ENCODE measurements at regions not wholly inside any gene's neighbourhood (a gene's known extent, or its start where the extent isn't known, plus 50 kb on each side); places are given as distances from the start of the nearest gene placed in this dataset.
A peak's percentile ranks its signal among the peaks of the same experiment; 100 is the strongest.

DNA sequence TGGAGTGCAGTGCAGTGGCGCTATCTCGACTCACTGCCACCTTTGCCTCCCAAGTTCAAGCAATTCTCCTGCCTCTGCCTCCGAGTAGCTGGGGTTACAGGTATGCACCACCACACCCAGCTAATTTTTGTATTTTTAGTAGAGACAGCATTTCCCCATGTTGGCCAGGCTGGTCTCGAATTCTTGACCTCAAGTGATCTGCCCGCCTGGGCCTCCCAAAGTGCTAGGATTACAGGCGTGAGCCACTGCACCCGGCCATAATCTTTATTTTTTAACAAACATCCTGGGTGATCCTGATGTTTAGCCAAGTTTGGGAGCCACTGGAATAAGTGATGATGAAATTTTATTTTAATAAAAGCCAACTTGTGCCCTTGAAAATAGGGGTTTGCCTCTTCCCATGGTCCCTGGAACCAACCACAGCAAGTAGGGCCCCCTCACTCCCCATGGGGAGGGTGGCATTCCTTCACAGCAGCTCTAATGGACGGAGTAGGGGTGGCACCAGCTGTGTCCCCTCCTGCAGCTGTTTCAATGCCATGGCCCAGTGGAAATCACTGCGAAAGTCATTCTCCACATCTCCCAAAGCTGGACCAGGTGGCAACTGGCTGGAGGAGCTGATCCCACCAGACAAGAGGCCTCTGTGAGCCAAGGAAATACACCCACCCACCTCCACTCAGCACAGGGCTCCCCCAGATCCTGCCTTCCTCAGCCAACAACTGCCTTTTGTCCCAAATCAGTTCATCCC lies 194.8 kb downstream of the ZFP36L2 start:
- no peaks in the 10 kb centered on the region for H3K9me3 Mint-ChIP-seq
- no peaks in the 10 kb centered on the region for H3K36me3 Mint-ChIP-seq (ENCODE audit: low read depth)
- no peaks in the 10 kb centered on the region for H3K27me3 Mint-ChIP-seq
- no peak overlapping the region for H3K4me3 Mint-ChIP-seq
- H3K27ac Mint-ChIP-seq, result no peak overlapping the region
- peaks cover 2% of the 10 kb centered on the region for H3K4me1 Mint-ChIP-seq
- CTCF ChIA-PET, result no interaction called here
- POLR2A ChIA-PET, result no interaction called here
- DNase-seq, result no peak

DNA sequence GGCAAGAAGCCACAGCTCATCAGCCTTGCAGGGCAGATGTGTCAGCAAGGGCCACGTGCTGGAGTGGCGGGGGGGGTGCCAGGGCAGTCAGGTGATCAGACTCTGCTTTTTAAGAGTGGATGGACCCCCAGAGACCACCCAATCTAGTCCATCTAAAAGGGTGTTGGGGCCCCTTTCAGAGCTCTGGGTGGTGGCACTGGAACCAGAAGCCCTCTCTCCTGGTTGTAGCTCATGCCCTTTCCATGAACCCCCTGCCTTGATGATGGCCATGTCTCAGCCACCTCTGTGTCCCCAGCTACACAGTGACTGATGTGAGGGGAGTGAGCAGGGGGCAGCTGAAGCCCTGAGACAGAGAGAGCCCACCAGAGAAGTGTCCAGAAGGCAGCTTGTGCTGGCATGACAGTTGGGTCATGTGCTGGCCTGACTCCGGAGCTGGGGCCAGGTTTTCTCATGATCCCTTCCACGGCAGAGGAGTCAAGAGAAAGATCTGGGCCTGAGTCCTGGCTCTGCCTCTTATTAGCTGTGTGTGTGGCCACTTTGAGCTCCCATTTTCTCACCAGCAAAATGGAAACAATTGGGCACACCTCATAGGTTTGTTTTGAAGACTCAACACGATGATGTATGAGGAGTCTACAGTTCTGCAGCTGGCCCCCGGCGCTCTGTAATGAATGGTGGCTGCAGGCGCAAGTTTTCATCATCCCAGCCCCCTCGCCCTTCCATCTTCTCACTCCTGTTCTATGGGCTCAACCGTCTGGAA lies 195.7 kb downstream of the ZFP36L2 start:
- Mint-ChIP-seq H3K27ac (no peak overlapping the region), H3K36me3 (ENCODE audit: low read depth) (no peaks in the 10 kb centered on the region), H3K9me3 (no peaks in the 10 kb centered on the region), H3K4me1 (peaks cover 2% of the 10 kb centered on the region), H3K27me3 (no peaks in the 10 kb centered on the region), H3K4me3 (no peak overlapping the region)
- ChIA-PET POLR2A (no interaction called here), CTCF (no interaction called here)
- no peak for DNase-seq

DNA sequence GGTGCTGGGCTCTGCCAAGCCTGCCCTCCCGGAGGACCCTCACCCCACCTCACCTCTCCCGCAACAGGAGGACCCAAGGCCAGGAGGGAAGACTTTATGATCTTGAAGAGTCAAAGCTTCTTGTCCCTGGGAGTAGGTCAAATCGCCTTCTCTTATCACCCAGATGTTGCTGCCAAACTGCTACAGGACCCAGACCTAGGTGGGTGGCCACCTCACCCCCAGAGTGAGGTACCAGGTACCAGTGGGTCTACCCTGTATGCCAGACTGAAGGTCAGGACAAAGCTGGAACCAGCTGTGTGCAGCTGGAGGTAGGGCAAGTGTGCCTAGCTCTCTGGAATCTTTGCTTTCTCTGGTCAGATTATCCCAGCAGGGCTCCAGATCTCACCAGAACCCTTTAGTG lies 197.2 kb downstream of the ZFP36L2 start:
- ChIA-PET CTCF (no interaction called here), POLR2A (no interaction called here)
- peaks cover 2% of the 10 kb centered on the region for H3K4me1 Mint-ChIP-seq
- H3K27ac Mint-ChIP-seq, result no peak overlapping the region
- H3K9me3 Mint-ChIP-seq, result no peaks in the 10 kb centered on the region
- no peaks in the 10 kb centered on the region for H3K36me3 Mint-ChIP-seq (ENCODE audit: low read depth)
- no peaks in the 10 kb centered on the region for H3K27me3 Mint-ChIP-seq
- H3K4me3 Mint-ChIP-seq, result no peak overlapping the region
- no peak for DNase-seq

DNA sequence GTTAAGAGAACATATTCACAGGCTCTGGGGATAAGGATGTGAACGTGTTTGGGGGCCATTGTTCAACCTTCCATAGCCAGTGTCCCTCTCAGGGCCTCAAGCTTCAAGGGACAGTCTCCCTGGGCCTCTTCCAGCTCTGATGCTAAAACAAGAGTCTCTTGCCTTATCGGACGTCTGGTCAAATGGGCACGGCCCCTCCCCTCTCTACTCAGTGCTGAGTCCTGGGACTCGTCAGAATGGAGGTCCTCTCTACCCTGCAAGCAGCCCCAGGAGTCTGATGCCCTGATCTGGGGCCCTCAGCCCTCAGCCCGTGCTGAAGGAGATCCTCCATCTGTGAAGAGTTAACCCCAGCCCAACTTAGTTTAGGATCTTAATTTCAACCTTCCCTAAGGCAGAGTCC lies 198.2 kb downstream of the ZFP36L2 start:
- CTCF ChIA-PET, result no interaction called here
- no peak overlapping the region for H3K27ac Mint-ChIP-seq
- no peaks in the 10 kb centered on the region for H3K9me3 Mint-ChIP-seq
- no peak for DNase-seq
- peaks cover 2% of the 10 kb centered on the region for H3K4me1 Mint-ChIP-seq
- no peaks in the 10 kb centered on the region for H3K36me3 Mint-ChIP-seq (ENCODE audit: low read depth)
- POLR2A ChIA-PET, result no interaction called here
- no peak overlapping the region for H3K4me3 Mint-ChIP-seq
- H3K27me3 Mint-ChIP-seq, result no peaks in the 10 kb centered on the region

DNA sequence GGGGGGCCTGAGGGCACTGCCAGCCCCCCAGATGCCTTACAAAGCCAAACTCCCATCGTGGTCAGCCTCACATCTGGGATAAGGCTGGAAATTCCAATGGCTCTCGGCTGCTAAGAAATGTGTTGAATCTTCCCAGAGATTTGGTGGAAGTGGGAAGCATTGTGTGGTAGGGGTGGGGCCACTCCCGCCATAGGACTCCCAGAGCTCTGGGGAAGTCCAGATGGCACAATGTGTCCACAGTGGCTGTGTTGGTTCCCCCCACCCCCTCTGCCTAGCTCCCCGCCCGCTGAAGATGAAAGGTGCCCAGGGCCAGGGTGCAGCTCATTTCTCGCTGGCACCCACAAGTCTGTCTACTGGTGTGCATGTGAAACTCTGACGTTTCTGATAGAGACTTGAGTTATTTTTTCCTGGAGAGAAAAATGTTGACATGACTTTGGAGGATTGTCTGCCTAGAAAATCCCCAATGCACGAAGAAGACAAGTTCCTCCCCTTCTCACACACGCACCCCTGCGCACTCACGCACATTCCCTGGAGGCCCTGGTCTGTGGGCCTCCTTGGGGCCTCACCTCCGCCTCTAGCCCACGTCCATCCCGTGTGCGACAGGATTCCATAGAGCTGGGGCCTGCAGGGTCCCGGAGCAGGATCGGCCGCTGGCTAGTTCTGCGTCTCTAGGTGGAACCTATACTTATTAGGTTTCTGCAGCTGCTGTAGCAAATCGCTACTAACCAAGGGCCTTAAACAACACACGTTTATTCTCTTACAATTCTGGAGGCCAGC lies 199.1 kb downstream of the ZFP36L2 start:
- no peak for DNase-seq
- peaks cover under 1% of the 10 kb centered on the region for H3K4me1 Mint-ChIP-seq
- ChIA-PET CTCF (no interaction called here), POLR2A (no interaction called here)
- no peaks in the 10 kb centered on the region for H3K27me3 Mint-ChIP-seq
- peaks cover 5% of the 10 kb centered on the region for H3K9me3 Mint-ChIP-seq
- H3K4me3 Mint-ChIP-seq, result no peak overlapping the region
- no peak overlapping the region for H3K27ac Mint-ChIP-seq
- no peaks in the 10 kb centered on the region for H3K36me3 Mint-ChIP-seq (ENCODE audit: low read depth)

DNA sequence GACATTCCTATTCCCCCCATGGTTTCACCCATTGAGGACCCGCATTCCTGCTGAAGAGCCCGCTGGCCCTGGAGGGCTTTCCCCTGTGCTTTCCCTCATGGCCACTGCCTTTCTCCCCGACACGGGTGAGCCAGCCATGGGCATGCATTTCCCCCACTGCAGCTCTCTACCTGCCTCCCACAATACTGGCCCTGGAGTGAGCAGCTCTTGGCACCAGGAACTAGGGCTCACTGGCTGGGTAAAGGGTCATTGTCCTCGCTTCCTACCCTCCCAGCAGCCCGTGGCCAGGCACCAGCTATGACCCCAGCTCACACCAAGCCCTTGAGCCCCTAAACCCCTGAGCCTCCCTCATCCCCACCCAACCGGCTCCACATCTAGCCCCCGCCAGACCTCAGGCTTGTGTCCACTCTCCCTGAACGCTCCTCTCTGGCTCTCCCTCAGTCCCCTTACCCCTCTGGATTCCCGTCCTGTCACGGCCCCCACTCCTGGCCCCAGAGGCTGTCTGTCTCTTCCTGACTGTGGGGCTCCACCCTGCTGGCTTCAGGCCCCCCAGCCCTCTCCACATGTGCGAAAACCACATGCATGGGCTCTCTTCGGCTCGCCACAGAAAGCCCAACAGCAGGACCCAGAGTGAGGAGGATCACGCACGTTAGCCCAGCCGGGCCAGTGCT lies 199.8 kb downstream of the ZFP36L2 start:
- ChIA-PET CTCF (no interaction called here), POLR2A (no interaction called here)
- no peaks in the 10 kb centered on the region for H3K4me1 Mint-ChIP-seq
- H3K27ac Mint-ChIP-seq, result no peak overlapping the region
- no peaks in the 10 kb centered on the region for H3K36me3 Mint-ChIP-seq (ENCODE audit: low read depth)
- H3K9me3 Mint-ChIP-seq, result peaks cover 9% of the 10 kb centered on the region
- no peak for DNase-seq
- no peak overlapping the region for H3K4me3 Mint-ChIP-seq
- H3K27me3 Mint-ChIP-seq, result no peaks in the 10 kb centered on the region

DNA sequence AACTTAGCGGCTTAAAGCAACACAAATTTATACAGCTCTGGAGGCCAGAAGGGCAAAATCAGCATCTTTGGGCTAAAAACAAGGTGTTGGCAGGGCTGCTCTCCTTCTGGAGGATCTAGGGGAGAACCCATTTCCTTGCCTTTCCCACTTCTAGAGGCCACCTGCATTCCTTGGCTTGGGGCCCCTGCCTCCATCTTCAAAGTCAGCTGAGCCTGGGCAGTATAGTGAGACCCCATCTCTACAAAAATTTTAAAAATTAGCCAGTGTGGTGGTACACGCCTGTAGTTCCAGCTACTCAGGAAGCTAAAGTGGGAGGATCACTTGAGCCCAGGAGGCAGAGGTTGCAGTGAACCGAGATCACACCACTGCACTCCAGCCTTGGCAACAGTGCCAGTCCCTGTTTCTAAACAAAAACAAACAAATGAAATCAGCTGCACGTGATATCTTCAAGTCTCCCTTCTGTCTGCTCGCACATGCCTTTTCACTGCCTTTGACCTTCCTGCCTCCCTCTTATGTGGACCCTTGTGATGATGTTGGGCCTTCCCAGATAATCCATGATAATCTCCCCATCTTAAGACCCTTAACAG lies 200.6 kb downstream of the ZFP36L2 start:
- POLR2A ChIA-PET, result no interaction called here
- Mint-ChIP-seq H3K27me3 (no peaks in the 10 kb centered on the region), H3K36me3 (ENCODE audit: low read depth) (no peaks in the 10 kb centered on the region), H3K4me1 (no peaks in the 10 kb centered on the region), H3K9me3 (peaks cover 9% of the 10 kb centered on the region), H3K4me3 (no peak overlapping the region), H3K27ac (no peak overlapping the region)
- no peak for DNase-seq
- CTCF ChIA-PET, result no interaction called here

DNA sequence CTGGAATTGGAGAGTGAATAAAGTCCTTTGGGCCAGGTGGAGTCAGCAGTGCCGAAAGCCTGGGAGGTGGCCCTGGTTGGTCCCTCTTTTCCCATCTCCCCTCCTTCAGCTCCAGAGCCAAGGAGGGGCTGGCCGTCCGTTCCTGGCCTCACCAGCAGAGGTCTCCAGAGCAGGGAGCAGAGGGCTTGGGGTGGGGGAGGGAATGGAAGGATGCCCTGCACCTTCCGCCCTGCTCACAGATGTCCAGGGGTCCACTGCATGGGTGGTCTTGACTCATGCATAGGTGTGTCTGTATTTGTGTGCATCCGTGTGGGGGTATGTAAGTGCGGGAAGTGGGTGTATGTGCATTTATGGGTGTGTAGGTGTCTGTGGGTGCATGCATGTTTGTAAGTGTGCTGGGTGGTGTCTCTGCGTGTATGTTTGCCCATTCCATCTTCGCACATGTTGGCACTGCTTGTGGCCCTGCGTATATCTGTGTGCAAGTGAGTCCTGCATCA lies 201.8 kb downstream of the ZFP36L2 start:
- Mint-ChIP-seq H3K4me1 (no peaks in the 10 kb centered on the region), H3K27ac (no peak overlapping the region), H3K27me3 (no peaks in the 10 kb centered on the region), H3K36me3 (ENCODE audit: low read depth) (no peaks in the 10 kb centered on the region), H3K4me3 (no peak overlapping the region), H3K9me3 (peaks cover 9% of the 10 kb centered on the region)
- DNase-seq, result peak; percentile 22
- POLR2A ChIA-PET, result interaction anchor here (1.1 kb wide), 1 partner anchor 202 kb away, joined by 4 read pairs; the partner anchor contains the start of gene ZFP36L2
- CTCF ChIA-PET, result interaction anchor here (0.5 to 1.0 kb wide), 2 partner anchors 459 to 662 kb away, joined by 4 read pairs; no protein-coding TSS in a partner anchor

DNA sequence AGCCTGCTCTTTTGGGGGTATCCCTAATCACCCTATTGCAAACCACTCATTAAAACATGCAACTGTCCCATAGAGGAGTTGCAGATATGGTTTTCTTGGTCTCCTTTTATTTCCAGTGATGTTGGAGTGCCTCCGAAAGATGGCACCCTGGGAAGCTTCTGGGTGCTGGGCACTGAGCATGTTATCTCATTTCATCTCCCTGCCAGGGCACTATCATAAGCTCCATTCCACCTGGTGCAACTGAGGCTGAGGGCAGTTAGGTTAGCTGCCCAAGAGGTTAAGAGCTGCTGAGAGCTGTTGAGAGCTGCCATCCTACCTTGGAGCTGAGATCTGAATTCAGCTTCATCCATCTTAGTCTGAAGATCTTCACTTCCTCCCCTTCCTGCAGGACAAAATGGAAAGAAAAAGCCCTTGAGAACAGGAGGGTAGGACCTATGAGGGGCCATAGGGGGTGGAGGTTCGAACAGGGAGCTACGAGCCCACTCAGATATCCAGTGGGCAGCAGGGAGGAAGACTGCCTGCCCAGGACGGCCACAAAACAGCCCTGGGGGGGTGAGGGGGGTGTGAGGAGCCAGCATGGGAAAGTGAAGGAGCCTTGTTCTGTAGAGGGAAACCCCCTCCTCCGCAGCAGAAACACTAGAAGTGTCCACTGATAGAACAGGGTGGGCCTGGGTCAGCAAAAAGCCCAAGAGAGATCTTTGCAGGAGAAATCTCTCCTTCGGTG lies 202.5 kb downstream of the ZFP36L2 start:
- H3K27me3 Mint-ChIP-seq, result no peaks in the 10 kb centered on the region
- no peaks in the 10 kb centered on the region for H3K36me3 Mint-ChIP-seq (ENCODE audit: low read depth)
- ChIA-PET POLR2A (interaction anchor here (1.1 kb wide), 1 partner anchor 203 kb away, joined by 4 read pairs; the partner anchor contains the start of gene ZFP36L2), CTCF (interaction anchor here (1.0 kb wide), 1 partner anchor 460 kb away, joined by 4 read pairs; no protein-coding TSS in a partner anchor)
- H3K27ac Mint-ChIP-seq, result no peak overlapping the region
- H3K9me3 Mint-ChIP-seq, result peaks cover 9% of the 10 kb centered on the region
- no peak overlapping the region for H3K4me3 Mint-ChIP-seq
- no peaks in the 10 kb centered on the region for H3K4me1 Mint-ChIP-seq
- no peak for DNase-seq

DNA sequence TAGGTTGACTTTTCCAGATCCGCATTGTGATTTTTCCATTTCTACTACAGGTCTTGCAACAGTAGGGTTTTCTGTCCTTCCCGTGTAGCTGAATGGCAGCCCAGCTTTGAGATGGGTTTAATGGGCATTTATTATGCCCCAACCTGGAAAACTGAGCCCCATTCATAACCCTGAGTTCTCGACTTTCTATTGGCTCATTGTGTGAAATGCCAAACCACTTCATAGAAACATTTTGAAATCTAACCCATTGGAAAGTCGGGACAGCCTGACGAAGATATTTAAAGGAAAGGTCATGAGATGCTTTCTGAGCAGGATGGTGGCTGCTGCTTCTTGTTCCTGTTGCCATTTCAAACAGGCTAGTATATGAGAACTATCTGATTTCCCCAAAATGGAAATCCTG lies 203.5 kb downstream of the ZFP36L2 start:
- Mint-ChIP-seq H3K4me3 (no peak overlapping the region), H3K27me3 (no peaks in the 10 kb centered on the region), H3K27ac (no peak overlapping the region), H3K9me3 (peaks cover 9% of the 10 kb centered on the region), H3K36me3 (ENCODE audit: low read depth) (no peaks in the 10 kb centered on the region), H3K4me1 (no peaks in the 10 kb centered on the region)
- ChIA-PET CTCF (no interaction called here), POLR2A (no interaction called here)
- no peak for DNase-seq

DNA sequence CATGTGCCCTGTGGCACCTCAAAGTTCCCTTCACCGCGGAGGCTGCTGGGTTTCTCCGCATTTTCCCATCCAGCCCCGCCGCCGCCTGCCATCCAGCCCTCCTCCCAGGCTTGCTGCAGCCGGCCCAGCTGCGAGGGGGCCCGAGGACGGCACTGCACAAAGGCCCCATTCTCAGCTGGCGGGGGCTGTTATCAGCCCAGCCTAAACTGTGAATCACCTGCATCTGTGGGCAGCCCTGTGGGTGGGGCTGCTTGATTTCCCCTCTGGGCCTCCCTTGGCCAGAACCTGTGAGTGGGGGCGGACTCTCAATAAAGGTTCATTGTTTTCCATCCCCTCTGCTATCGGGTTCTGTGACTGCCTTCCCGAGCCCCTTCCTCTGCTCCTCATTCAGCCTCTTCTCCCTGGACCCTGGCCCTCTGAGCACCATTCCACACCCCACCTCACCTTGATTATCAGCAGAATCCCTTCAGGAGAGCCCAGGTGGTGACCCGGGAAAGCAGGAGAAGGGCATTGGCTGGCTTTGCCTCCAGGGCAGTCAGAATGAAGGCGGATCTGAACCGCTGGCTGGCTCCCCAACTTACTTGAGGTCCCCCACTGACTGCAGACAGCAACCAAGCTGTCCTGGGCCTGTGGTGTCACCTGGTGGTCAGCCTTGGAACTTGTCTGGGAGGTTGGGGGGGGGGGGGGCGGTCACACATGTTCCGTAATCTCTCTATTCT lies 204.5 kb downstream of the ZFP36L2 start:
- CTCF ChIA-PET, result no interaction called here
- no peak overlapping the region for H3K27ac Mint-ChIP-seq

More for the DNA sequence above, 204.5 kb downstream of the ZFP36L2 start:
- Mint-ChIP-seq H3K9me3 (peaks cover 9% of the 10 kb centered on the region), H3K36me3 (ENCODE audit: low read depth) (no peaks in the 10 kb centered on the region), H3K27me3 (no peaks in the 10 kb centered on the region), H3K4me1 (no peaks in the 10 kb centered on the region), H3K4me3 (no peak overlapping the region)
- DNase-seq, result no peak
- POLR2A ChIA-PET, result no interaction called here

Measured in activated CD4-positive, alpha-beta memory T cell treated with anti-CD3 and anti-CD28 coated beads, Interleukin-2, amount 10 ng/mL, durations not matched to agents 7 days and 5 days (primary cell).